ENCODE measurements at regions not wholly inside any gene's neighbourhood (a gene's known extent, or its start where the extent isn't known, plus 50 kb on each side); places are given as distances from the start of the nearest gene placed in this dataset.

- no peak overlapping the region for H3K27ac ChIP-seq
- peaks cover 3 to 7% of the 10 kb centered on the region in 2 donors for H3K4me1 ChIP-seq
- intact Hi-C loops (cut with DNase I) = no loop called here
- TF ChIP-seq POLR2A (IDR thresholded peaks at IDR 0.05) = no peak
- no peak for TF ChIP-seq CTCF (IDR thresholded peaks at IDR 0.05)
- no peaks in the 10 kb centered on the region for H3K9me3 ChIP-seq
- DNase-seq = no peak
- H3K36me3 ChIP-seq = no peaks in the 10 kb centered on the region
- H3K27me3 ChIP-seq = no peaks in the 10 kb centered on the region
- 86 to 90% methylated on average over 6 of the region's 6 CpGs for WGBS, 2 donors
- no peak overlapping the region for H3K4me3 ChIP-seq (replicated peaks in 1 of 3)
Observed at GRCh38 chr6:4322134-4322845, 186.9 kb upstream of the ECI2 start.

- peaks cover 3 to 7% of the 10 kb centered on the region in 2 donors for H3K4me1 ChIP-seq
- H3K9me3 ChIP-seq = no peaks in the 10 kb centered on the region
- TF ChIP-seq CTCF (IDR thresholded peaks at IDR 0.05) = no peak
- no peak for TF ChIP-seq POLR2A (IDR thresholded peaks at IDR 0.05)
- no peak overlapping the region for H3K4me3 ChIP-seq (replicated peaks in 1 of 3)
- H3K27ac ChIP-seq = no peak overlapping the region
- intact Hi-C loops (cut with DNase I) = no loop called here
- no peaks in the 10 kb centered on the region for H3K36me3 ChIP-seq
- WGBS, 2 donors = 64 to 88% methylated on average over 1 of the region's 1 CpG
- DNase-seq = no peak
- no peaks in the 10 kb centered on the region for H3K27me3 ChIP-seq
Observed at GRCh38 chr6:4320860-4321259, 185.5 kb upstream of the ECI2 start.

GRCh38 chr6:4319981-4320683 is 184.8 kb upstream of the ECI2 start:
- intact Hi-C loops (cut with DNase I) = no loop called here
- Histone ChIP-seq H3K9me3 (no peaks in the 10 kb centered on the region), H3K4me1 (peaks cover 3 to 7% of the 10 kb centered on the region in 2 donors), H3K36me3 (no peaks in the 10 kb centered on the region), H3K27me3 (no peaks in the 10 kb centered on the region), H3K4me3 (replicated peaks in 1 of 3) (no peak overlapping the region), H3K27ac (no peak overlapping the region)
- no peak for DNase-seq
- WGBS, 2 donors = 47 to 50% methylated on average over 4 of the region's 4 CpGs
- TF ChIP-seq CTCF (IDR thresholded peaks at IDR 0.05) = no peak
- TF ChIP-seq POLR2A (IDR thresholded peaks at IDR 0.05) = no peak

GRCh38 chr6:4318321-4318720 is 182.9 kb upstream of the ECI2 start:
- intact Hi-C loops (cut with DNase I) = no loop called here
- H3K4me1 ChIP-seq = peaks cover 3 to 10% of the 10 kb centered on the region in 2 donors
- H3K27ac ChIP-seq = no peak overlapping the region
- no peaks in the 10 kb centered on the region for H3K9me3 ChIP-seq
- no peaks in the 10 kb centered on the region for H3K36me3 ChIP-seq
- H3K27me3 ChIP-seq = no peaks in the 10 kb centered on the region
- WGBS, 2 donors = 68 to 96% methylated on average over 2 of the region's 2 CpGs
- no peak for TF ChIP-seq POLR2A (IDR thresholded peaks at IDR 0.05)
- TF ChIP-seq CTCF (IDR thresholded peaks at IDR 0.05) = no peak
- no peak for DNase-seq
- H3K4me3 ChIP-seq (replicated peaks in 1 of 3) = no peak overlapping the region

- WGBS, 2 donors = 62% methylated on average over 9 of the region's 9 CpGs
- Histone ChIP-seq H3K4me3 (replicated peaks in 1 of 3) (no peak overlapping the region), H3K27ac (peak overlapping the region; percentile 30 to 67 (median 62)), H3K9me3 (no peaks in the 10 kb centered on the region), H3K4me1 (peaks cover 3 to 13% of the 10 kb centered on the region in 2 donors), H3K36me3 (no peaks in the 10 kb centered on the region), H3K27me3 (no peaks in the 10 kb centered on the region)
- no peak for DNase-seq
- intact Hi-C loops (cut with DNase I) = no loop called here
- TF ChIP-seq CTCF (IDR thresholded peaks at IDR 0.05) (no peak), POLR2A (IDR thresholded peaks at IDR 0.05) (no peak)
Observed at GRCh38 chr6:4316867-4317400, 181.6 kb upstream of the ECI2 start.
